CD4-positive, alpha-beta T cell treated with Interleukin-6 for 4 hours (primary cell): ENCODE measurements at regions not wholly inside any gene's neighbourhood (a gene's known extent, or its start where the extent isn't known, plus 50 kb on each side); places are given as distances from the start of the nearest gene placed in this dataset.

Experiments
- DNase-seq: peaks from one replicate; pipeline ENCODE4 v3.0.0-alpha.2; 2020; ENCODE audit warnings: mixed read lengths

- no peak for DNase-seq
These were observed 105.6 kb upstream of the SLC4A7 start for GRCh38 chr3:27589795-27590194.

DNA sequence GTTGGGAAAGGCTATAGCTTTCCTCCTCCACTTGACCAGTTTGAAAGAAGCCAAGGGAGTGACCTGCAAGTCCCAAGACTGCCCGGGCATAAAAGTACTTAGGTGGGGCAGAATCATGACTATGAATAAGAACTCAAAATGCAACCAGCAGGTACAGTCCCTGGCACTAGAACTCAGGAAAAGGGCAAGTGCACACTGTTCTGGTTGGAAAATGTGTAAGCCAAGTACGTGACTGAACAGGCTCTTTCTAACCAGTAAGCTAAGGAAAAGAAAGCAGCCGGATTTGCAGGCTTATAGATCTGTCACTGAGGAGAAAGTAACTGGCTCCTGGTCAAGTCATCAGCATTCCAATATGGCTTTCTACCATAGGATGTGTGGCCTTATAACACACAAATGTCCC, 101.2 kb upstream of the SLC4A7 start:
- DNase-seq, result no peak

DNA sequence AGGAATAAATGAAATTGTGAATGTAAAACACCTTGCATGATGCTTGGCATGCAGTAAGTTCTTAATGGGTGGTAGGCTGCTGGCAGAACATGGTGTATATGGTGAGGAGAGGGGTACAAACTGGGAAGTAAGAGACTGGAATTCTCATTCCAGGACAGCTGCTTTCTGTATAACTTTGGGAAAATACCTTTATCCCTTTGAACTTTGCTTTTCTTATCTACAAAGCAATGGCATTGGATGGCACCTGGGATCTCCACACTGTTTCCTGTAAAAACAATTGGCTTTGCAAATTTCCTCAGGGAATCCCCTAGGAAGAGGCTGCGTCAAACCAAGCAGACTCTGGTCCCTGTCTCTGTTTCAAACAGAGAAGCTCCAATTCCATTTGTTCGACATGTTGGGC, 100.7 kb upstream of the SLC4A7 start:
- DNase-seq, result no peak

DNA sequence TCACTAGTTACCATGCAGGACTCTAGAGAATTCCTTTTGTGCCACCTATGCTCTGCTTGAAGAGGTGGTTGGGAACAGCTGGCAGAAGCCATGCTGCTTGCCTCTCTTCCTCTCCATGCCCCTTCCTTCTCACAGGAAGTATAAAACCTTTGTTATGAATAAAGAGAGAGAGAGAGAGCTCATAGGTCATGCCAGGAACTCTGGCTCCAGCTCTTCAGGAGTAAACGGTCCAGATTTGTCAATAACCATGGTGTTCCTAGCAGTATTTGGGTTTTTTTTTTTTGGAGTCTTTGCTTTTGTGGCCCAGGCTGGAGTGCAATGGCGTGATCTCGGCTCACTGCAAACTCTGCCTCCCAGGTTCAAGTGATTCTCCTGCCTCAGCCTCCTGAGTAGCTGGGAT, 97.7 kb upstream of the SLC4A7 start:
- no peak for DNase-seq

GRCh38 chr3:27578032-27578431, 93.8 kb upstream of the SLC4A7 start:
- no peak for DNase-seq

DNA sequence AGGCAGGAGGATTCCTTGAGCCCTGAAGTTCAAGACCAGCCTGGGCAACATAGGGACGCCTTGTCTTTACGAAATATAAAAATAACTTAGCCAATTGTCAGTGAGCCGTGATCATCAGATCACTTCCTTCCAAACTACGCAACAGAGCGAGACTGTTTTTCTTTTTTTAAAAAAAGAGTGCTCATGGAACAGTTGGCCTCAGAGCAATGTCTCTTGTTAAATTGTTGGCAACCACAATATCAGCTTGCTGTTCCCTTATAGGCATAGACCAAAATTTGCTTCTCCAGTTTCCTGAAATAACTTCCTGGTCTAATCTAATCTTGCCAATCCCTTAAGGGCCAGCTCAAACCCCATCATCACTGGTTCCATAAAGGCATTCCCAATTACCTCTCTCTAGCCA, 93.3 kb upstream of the SLC4A7 start:
- DNase-seq, result no peak

DNA sequence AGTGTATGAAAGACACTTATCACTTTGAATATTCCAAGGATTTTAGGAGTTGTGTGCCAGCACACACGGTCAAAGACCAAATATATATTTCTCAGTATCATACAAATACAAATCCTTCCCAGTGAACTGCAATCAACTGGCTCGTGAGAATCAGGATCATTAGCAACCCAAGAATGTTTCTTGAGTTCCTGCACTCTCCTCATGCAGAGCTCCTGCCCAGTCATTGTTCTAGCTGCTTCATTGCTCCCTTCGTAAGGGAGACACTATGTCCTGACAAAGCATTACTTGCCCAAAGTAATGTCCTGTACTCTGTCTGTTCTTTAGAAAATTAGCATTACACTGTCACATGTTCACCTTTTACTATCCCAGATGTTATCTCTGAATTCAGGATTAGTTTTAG, 92.0 kb upstream of the SLC4A7 start:
- DNase-seq, result no peak

DNA sequence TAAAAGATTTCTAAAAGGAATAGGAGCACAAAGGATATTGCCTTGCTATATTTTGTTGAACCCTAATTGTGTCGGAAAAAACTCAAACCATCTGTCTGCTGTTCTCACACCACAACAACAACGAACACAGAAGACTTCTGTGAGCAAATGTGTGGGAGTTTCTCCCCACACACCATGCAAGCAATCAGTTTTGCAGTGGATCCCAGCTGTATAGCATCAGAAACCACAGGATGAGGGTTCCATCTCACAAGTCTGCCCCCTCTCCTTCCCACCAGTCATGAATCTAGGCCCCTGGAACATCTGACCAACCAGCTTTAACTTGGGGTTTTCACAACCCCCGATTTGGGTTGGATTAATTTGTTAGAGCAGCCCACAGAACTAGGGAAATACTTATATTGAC, 91.3 kb upstream of the SLC4A7 start:
- no peak for DNase-seq

GRCh38 chr3:27574438-27574795, 90.2 kb upstream of the SLC4A7 start:
- no peak for DNase-seq

GRCh38 chr3:27573780-27574437, 89.7 kb upstream of the SLC4A7 start:
- DNase-seq, result no peak

DNA sequence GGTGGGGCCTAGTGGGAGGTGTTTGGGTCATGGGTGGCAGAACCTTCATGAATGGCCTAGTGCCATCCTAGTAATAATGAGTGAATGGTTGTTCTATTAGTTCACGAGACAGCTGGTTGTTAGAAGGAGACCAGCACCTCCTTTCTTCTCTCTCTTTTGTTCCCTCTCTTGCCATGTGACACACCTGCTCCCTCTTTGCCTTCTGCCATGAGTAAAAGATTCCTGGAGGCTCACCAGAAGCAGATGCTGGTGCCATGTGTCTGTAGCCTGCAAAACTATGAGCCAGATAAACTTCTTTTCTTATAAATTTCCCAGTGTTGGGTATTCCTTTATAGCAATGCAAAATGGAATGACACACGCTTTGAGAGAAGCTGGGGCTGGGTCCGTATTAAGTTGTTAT, 89.0 kb upstream of the SLC4A7 start:
- no peak for DNase-seq

DNA sequence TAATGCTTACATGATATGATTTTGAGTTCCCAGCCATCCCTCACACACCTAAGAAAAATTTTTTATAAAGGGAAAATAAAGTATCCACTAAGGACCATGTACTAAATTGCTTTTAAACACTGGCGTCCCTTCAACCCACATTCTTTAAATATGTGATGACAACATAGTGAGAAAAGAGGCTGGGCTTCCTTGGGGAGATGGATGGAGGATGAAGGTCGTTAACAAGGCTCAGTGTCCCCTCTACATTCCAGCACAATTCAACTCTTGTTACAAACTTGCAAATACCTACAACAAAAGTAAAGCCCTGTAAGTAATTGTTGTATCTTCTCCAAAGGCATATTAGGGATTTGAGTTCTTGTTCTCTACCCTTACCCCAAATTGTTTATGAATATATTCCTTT, 87.2 kb upstream of the SLC4A7 start:
- no peak for DNase-seq

DNA sequence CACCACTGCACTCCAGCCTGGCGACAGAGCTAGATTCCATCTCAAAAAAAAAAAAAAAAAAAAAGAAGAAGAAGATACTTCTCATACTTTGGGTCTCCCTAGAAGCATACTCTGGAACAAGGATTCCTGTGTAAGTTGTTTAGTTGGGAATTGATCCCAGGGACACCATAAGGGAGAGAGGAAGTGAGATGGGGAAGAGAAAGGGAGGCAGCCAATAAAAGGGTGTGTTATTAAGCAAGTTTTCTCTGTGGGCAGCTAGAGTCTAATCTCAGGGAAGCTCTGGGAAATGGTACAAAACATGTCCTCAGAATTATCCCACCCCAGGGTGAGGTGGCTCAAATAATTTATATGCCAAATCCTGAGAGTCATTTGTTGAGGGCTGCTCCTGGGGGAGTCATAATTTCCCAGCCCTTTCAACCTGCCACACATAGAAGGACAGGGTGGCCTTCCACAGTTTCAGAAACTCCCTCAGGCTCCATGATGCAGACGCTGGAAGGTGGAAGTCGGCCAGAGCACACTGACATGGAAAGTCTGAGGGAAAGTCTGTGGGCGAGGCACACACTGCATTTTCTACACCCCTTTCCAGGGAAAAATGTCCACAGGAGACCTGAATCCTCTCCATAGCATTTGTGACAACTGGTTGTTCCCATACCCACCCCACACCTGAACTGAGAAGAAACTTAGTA, 86.4 kb upstream of the SLC4A7 start:
- DNase-seq, result no peak

DNA sequence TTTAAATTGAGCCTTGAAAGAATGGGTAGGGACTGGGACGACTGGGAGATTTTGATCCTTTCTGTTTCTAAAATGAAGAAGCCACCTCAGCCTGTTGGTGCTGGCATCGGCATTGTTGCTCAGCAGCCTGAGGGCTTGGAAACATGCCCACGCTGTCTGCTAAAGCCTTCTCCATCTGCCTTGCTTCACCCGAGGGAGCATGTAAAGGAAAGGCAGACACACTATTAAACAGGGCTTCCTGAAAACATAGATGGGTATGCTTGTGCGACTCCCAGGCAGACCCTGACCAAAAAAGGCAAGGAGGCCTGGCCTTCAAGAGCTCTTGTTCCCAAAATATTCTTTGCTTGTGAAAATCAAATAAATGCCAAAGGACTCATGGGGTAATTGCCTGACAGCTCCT, 84.2 kb upstream of the SLC4A7 start:
- DNase-seq, result no peak

DNA sequence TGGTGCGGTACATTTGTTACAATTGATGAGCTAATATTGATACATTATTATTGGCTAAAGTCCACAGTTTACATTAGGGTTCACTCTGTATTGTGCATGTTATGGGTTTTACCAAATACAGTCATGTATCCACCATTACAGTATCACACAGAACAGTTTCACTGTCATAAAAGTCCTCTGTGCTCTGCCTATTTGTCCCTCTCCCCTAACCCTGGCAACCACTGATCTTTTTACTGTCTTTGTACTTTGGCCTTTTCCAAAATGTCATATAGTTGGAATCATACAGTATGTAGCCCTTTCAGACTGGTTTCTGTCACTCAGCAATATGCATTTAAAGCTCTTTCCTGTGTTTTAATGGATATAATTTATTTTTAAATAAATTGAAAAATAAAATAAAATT, 83.1 kb upstream of the SLC4A7 start:
- DNase-seq, result no peak

DNA sequence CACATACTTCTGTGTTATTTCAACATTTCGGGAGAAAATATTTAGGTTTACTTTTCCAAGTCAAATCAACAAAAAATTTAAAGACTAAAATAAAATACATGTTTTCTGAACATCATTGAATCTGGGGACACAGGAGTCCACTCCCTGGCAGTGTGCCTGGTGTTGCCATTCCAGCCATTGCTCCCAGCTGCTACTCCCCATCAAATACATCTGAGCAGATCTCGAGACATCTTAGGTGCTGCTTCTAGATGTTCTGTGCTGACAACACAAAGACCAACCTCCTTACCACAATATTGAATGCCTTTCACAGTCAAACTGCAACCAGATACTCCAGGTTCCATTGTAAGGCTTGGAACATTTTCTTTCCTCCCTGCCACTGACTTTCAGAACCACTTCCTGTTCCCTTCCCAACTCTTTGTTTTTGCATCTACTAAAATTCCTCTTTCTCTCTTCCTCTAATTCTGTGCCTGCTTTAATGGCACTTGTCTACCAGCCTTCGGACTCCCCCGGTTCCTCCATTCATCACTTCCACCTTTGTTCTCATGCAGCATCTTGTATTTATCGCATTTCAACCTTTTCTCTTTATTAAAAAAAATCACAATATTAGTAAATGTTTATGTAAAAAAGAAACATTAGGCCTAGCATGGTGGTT, 81.1 kb upstream of the SLC4A7 start:
- DNase-seq, result no peak

- DNase-seq, result no peak
These were observed 77.4 kb upstream of the SLC4A7 start for GRCh38 chr3:27561576-27561975.

- no peak for DNase-seq
These were observed 76.4 kb upstream of the SLC4A7 start for GRCh38 chr3:27560484-27561056.

GRCh38 chr3:27559835-27560234, 75.7 kb upstream of the SLC4A7 start:
- DNase-seq, result no peak

DNA sequence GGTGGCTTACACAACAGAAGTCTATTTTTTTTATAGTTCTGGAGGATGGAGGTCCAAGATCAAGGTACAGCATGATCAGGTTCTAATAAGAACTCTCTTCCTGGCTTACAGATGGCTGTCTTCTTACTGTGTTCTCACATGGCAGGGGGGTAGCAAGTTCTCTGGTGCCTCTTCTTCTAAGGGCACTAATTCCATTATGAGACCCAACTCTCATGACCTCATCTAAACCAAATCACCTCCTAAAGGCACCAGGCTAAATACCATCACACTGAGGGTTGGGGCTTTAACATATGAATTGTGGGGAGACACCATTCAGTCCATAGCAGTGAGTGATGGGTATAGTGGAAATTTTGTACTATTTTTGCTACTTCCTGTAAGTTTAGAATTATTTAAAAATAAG, 75.2 kb upstream of the SLC4A7 start:
- no peak for DNase-seq

DNA sequence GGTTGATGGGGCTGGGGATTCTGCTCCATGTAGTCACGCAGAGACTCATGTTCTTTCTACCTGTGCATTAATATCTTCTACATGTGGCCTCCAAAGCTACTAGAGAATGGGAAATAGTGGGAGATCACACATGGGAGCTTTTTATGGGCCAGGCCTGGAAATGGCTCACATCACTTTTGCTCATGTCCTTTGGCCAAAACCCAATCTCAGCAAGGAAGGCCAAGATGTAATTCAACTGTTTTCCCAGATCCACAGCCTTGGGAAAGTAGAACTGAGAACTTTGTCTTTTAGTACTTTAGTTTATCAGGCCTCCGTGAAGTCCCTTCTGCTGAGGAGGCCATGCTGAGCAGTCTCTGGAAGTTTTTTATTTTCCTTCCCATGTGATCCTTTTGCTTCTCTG, 73.2 kb upstream of the SLC4A7 start:
- no peak for DNase-seq

- DNase-seq, result no peak
These were observed 72.7 kb upstream of the SLC4A7 start for GRCh38 chr3:27556887-27557286.

- DNase-seq, result no peak
These were observed 70.5 kb upstream of the SLC4A7 start for GRCh38 chr3:27554706-27555105.

GRCh38 chr3:27553886-27554540, 69.8 kb upstream of the SLC4A7 start:
- DNase-seq, result no peak
